WERI-Rb-1 (cell line): ENCODE measurements at regions not wholly inside any gene's neighbourhood (a gene's known extent, or its start where the extent isn't known, plus 50 kb on each side); places are given as distances from the start of the nearest gene placed in this dataset.

Experiments
- DNase-seq: peaks from one replicate; pipeline ENCODE4 v3.0.0-alpha.2; 2020
- H3K27ac ChIP-seq: fragments of 250-450 bp; sonication (Bioruptor Pico); 2 replicates; pipeline ENCODE4 v1.5.1; 2020; ENCODE audit warnings: mild to moderate bottlenecking, moderate library complexity
- H3K27me3 ChIP-seq: fragments of 250-450 bp; sonication (Bioruptor Pico); 2 replicates; pipeline ENCODE4 v1.5.1; 2021; ENCODE audit warnings: mild to moderate bottlenecking, low read depth, moderate library complexity; ENCODE audit not compliant: insufficient read depth, severe bottlenecking
- H3K36me3 ChIP-seq: fragments of 250-450 bp; sonication (Bioruptor Pico); 2 replicates; pipeline ENCODE4 v1.5.1; 2020; ENCODE audit warnings: mild to moderate bottlenecking, moderate library complexity
- H3K4me3 ChIP-seq: 2 replicates; pipeline ENCODE4 v1.5.1; 2011; ENCODE audit warnings: low read depth, mild to moderate bottlenecking, control low read depth, low read length
- H3K9me3 ChIP-seq: fragments of 250-450 bp; sonication (Bioruptor Pico); 2 replicates; pipeline ENCODE4 v1.5.1; 2021; ENCODE audit warnings: mild to moderate bottlenecking, moderate library complexity; ENCODE audit not compliant: severe bottlenecking
- TF ChIP-seq, protein P1 (sequence below): IDR thresholded peaks from 2 replicates; pipeline ENCODE4 v1.5.1; 2011; ENCODE audit warnings: low read depth, mild to moderate bottlenecking, control low read depth, inconsistent platforms, low read length

DNA sequence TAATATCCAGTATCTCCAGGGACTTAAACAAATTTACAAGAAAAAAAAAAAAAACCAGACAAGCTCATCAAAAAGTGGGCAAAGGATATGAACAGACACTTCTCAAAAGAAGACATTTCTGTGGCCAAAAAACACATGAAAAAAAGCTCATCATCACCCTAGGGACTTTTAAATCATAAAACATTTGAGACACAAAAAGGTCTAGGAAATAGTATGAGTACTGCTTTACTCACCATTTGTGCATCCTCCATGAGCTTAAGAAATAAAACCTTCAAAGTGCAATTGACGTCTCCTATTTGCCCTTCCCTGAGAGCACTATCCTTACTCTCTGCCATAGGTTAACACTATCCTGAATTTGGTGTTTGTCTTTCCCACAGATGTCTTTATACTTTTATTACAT is 193.7 kb upstream of the NREP start:
- Histone ChIP-seq H3K27me3 (no peaks in the 10 kb centered on the region), H3K27ac (no peak overlapping the region), H3K36me3 (no peaks in the 10 kb centered on the region), H3K9me3 (no peaks in the 10 kb centered on the region), H3K4me3 (no peak overlapping the region)
- TF ChIP-seq, protein P1, sequence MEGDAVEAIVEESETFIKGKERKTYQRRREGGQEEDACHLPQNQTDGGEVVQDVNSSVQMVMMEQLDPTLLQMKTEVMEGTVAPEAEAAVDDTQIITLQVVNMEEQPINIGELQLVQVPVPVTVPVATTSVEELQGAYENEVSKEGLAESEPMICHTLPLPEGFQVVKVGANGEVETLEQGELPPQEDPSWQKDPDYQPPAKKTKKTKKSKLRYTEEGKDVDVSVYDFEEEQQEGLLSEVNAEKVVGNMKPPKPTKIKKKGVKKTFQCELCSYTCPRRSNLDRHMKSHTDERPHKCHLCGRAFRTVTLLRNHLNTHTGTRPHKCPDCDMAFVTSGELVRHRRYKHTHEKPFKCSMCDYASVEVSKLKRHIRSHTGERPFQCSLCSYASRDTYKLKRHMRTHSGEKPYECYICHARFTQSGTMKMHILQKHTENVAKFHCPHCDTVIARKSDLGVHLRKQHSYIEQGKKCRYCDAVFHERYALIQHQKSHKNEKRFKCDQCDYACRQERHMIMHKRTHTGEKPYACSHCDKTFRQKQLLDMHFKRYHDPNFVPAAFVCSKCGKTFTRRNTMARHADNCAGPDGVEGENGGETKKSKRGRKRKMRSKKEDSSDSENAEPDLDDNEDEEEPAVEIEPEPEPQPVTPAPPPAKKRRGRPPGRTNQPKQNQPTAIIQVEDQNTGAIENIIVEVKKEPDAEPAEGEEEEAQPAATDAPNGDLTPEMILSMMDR: no peak
- DNase-seq: no peak

DNA sequence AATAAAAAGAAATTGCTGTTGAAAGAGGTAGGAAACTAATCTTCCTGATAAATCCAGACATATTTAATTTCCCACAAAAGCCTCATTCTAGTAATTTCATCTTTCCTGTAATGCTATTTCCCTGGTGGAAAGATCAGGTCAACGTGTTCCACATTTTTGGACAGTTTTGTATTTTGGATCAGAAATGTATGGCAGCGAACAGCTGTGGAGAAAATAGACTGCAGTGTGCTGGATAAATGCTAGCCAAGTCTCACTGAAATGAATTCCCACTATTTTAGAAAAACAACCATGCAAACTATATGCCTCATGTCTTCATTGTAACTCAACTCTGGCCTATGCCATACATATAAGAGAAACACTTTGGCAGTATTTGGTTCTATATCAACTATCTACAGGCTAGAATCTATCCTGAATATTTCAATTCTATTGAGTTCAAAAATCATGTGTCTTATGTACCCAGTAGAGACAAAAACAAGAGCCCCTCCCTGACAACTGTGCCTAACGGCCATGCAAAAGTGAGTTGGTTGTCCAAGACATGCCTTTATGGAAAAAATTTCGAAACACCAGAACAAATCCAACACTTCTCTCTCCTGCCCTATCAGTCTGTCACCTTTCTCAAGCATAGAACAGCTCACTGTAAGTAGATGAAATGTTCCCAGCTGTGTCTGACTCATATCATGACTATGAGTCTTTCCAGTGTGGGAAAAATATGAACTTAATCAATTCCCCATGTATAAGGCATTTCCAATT is 191.3 kb upstream of the NREP start:
- no peak overlapping the region for H3K4me3 ChIP-seq
- TF ChIP-seq, protein P1: no peak
- no peak for DNase-seq
- H3K27ac ChIP-seq: no peak overlapping the region
- H3K9me3 ChIP-seq: no peaks in the 10 kb centered on the region
- H3K36me3 ChIP-seq: no peaks in the 10 kb centered on the region
- no peaks in the 10 kb centered on the region for H3K27me3 ChIP-seq

DNA sequence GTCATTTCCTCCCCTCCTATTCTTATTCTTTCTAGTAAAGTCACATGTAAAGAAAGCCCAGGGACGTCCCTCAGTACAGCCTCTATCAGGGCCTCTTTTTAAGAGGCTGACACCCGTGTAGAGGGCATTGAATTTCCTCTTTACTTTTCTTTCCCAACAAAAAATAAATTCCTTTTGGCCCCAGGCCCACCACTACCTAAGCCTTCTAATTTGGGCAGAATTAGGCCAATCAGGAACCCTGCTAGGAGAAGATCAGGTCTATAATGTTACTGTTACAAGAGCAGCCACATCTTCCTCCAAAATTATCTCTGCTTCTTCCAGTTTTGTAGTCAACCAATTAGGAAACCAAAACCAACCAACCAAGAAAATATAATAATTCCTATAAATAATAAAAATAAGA is 189.6 kb upstream of the NREP start:
- TF ChIP-seq, protein P1: no peak
- Histone ChIP-seq H3K27ac (no peak overlapping the region), H3K4me3 (no peak overlapping the region), H3K27me3 (no peaks in the 10 kb centered on the region), H3K9me3 (no peaks in the 10 kb centered on the region), H3K36me3 (no peaks in the 10 kb centered on the region)
- no peak for DNase-seq

DNA sequence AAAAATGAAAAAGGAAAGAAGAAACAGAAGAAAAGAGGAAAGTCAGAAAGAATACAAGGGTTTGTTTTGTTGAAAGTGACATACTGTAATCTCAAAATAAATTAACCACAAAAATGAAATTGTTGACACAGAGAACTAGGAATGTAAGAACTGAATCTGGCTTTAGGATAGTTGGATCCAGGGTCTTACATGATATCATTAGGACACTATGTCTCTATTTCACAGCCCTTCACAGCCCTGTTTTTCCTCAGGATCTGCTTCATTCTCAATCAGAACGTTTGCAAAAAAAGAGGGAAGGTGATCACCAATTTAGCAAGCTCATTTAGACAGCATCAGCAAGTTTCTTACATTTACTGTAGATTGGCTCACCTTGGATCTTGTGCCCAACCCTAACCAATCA is 188.5 kb upstream of the NREP start:
- H3K9me3 ChIP-seq: no peaks in the 10 kb centered on the region
- TF ChIP-seq, protein P1: no peak
- H3K36me3 ChIP-seq: no peaks in the 10 kb centered on the region
- no peak for DNase-seq
- no peak overlapping the region for H3K4me3 ChIP-seq
- no peaks in the 10 kb centered on the region for H3K27me3 ChIP-seq
- H3K27ac ChIP-seq: no peak overlapping the region

DNA sequence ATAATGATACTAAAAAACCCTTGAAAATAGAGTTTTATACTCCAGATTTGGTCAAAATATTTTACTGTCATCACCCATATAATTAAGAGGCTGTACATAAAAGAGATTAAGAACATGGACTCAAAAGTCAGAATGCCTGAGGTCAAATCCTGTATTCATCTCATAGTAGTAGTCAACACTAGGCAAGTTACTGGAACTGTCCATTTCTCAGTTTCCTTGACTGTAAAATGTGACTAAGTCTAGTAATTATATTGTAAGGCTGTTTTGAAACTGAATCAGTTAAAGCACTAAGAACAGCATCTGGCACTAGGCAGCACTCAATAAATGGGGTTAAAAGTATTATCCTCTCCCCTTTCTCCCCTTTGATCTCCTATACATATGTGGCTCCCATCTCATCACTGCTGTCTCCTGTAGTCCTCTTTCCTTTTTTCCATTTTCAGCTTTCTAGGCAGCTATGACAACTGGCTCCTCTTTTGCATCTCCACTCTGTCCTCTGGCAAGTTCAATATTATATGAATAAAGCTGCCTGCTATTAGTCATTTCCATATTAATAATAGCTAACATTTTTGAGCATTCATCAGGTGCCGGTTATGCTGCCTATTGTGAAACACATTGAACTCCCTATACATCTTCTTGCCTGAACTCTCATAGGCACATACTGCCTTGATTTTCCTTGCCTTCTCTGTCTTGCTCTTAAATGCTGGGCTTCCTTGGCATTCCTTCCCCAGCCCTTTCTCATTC is 185.8 kb upstream of the NREP start:
- H3K36me3 ChIP-seq: no peaks in the 10 kb centered on the region
- TF ChIP-seq, protein P1: no peak
- no peak for DNase-seq
- no peaks in the 10 kb centered on the region for H3K27me3 ChIP-seq
- H3K4me3 ChIP-seq: no peak overlapping the region
- no peak overlapping the region for H3K27ac ChIP-seq
- H3K9me3 ChIP-seq: no peaks in the 10 kb centered on the region

DNA sequence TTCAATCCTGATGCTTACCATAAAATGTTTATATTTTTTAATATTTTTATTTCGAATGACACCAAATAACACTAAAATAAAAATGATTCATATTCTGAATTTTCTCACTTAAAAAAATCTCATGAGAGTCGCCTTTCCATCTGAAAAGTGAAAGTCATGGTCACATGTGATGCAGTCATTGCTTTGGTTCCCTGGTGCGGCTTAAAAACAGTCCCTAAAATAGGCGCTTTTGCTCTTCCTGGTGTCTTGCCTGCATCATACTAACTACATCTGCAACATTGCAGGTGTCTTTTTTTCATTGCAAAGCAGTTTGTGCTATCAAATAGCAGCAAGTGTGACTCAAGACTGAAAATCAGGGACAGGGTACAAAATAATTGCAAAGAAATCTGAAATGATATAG is 185.2 kb upstream of the NREP start:
- Histone ChIP-seq H3K27me3 (no peaks in the 10 kb centered on the region), H3K4me3 (no peak overlapping the region), H3K36me3 (no peaks in the 10 kb centered on the region), H3K27ac (no peak overlapping the region), H3K9me3 (no peaks in the 10 kb centered on the region)
- TF ChIP-seq, protein P1: no peak
- no peak for DNase-seq
